ENCODE measurements at regions not wholly inside any gene's neighbourhood (a gene's known extent, or its start where the extent isn't known, plus 50 kb on each side); places are given as distances from the start of the nearest gene placed in this dataset.

- no peaks in the 10 kb centered on the region for H3K9me3 ChIP-seq (ENCODE audit: insufficient read depth, low read length, severe bottlenecking)
- no peak for ATAC-seq (ENCODE audit: insufficient read depth, low read depth)
- TF ChIP-seq EZH2 (IDR thresholded peaks at IDR 0.05; ENCODE audit: borderline replicate concordance, low read depth, low read length, severe bottlenecking) (no peak), CTCF (IDR thresholded peaks at IDR 0.05; ENCODE audit: borderline replicate concordance, extremely low read depth, low read length, poor library complexity, severe bottlenecking) (no peak)
- no peaks in the 10 kb centered on the region for H3K4me1 ChIP-seq (ENCODE audit: insufficient read depth, low read length)
- no peaks in the 10 kb centered on the region for H4K20me1 ChIP-seq (ENCODE audit: insufficient read depth, low read length)
- no peak overlapping the region for H3K9ac ChIP-seq (ENCODE audit: low read depth, low read length)
- no peak overlapping the region for H2AFZ ChIP-seq (ENCODE audit: low read depth, low read length)
- no peaks in the 10 kb centered on the region for H3K36me3 ChIP-seq (ENCODE audit: insufficient read depth, low read length)
- no peaks in the 10 kb centered on the region for H3K27me3 ChIP-seq (ENCODE audit: insufficient read depth, low read length, poor library complexity)
- no peak overlapping the region for H3K4me2 ChIP-seq (ENCODE audit: insufficient read depth, low read length)
- no peaks in the 10 kb centered on the region for H3K79me2 ChIP-seq (ENCODE audit: insufficient read depth, low read length)
- no peak overlapping the region for H3K27ac ChIP-seq (ENCODE audit: low read length)
- DNase-seq: no peak
- H3K4me3 ChIP-seq (ENCODE audit: low read depth in 1 of 2, low read length in 2 of 2): no peak overlapping the region
Observed at GRCh38 chr6:81844686-81845085, 92.2 kb upstream of the TENT5A start.

- H3K4me1 ChIP-seq (ENCODE audit: insufficient read depth, low read length): no peaks in the 10 kb centered on the region
- H4K20me1 ChIP-seq (ENCODE audit: insufficient read depth, low read length): no peaks in the 10 kb centered on the region
- no peak for TF ChIP-seq EZH2 (IDR thresholded peaks at IDR 0.05; ENCODE audit: borderline replicate concordance, low read depth, low read length, severe bottlenecking)
- no peak for TF ChIP-seq CTCF (IDR thresholded peaks at IDR 0.05; ENCODE audit: borderline replicate concordance, extremely low read depth, low read length, poor library complexity, severe bottlenecking)
- H2AFZ ChIP-seq (ENCODE audit: low read depth, low read length): no peak overlapping the region
- H3K4me3 ChIP-seq (ENCODE audit: low read depth in 1 of 2, low read length in 2 of 2): no peak overlapping the region
- no peaks in the 10 kb centered on the region for H3K36me3 ChIP-seq (ENCODE audit: insufficient read depth, low read length)
- no peak overlapping the region for H3K27ac ChIP-seq (ENCODE audit: low read length)
- DNase-seq: no peak
- H3K79me2 ChIP-seq (ENCODE audit: insufficient read depth, low read length): no peaks in the 10 kb centered on the region
- H3K4me2 ChIP-seq (ENCODE audit: insufficient read depth, low read length): no peak overlapping the region
- ATAC-seq (ENCODE audit: insufficient read depth, low read depth): no peak
- no peaks in the 10 kb centered on the region for H3K27me3 ChIP-seq (ENCODE audit: insufficient read depth, low read length, poor library complexity)
- H3K9me3 ChIP-seq (ENCODE audit: insufficient read depth, low read length, severe bottlenecking): no peaks in the 10 kb centered on the region
- no peak overlapping the region for H3K9ac ChIP-seq (ENCODE audit: low read depth, low read length)
Observed at GRCh38 chr6:81843302-81843701, 90.8 kb upstream of the TENT5A start.

- no peak for DNase-seq
- H3K9ac ChIP-seq (ENCODE audit: low read depth, low read length): no peak overlapping the region
- H3K27ac ChIP-seq (ENCODE audit: low read length): no peak overlapping the region
- H2AFZ ChIP-seq (ENCODE audit: low read depth, low read length): no peak overlapping the region
- H3K4me3 ChIP-seq (ENCODE audit: low read depth in 1 of 2, low read length in 2 of 2): no peak overlapping the region
- H3K79me2 ChIP-seq (ENCODE audit: insufficient read depth, low read length): no peaks in the 10 kb centered on the region
- no peak overlapping the region for H3K4me2 ChIP-seq (ENCODE audit: insufficient read depth, low read length)
- ATAC-seq (ENCODE audit: insufficient read depth, low read depth): no peak
- no peaks in the 10 kb centered on the region for H3K27me3 ChIP-seq (ENCODE audit: insufficient read depth, low read length, poor library complexity)
- H3K9me3 ChIP-seq (ENCODE audit: insufficient read depth, low read length, severe bottlenecking): no peaks in the 10 kb centered on the region
- no peaks in the 10 kb centered on the region for H3K36me3 ChIP-seq (ENCODE audit: insufficient read depth, low read length)
- TF ChIP-seq CTCF (IDR thresholded peaks at IDR 0.05; ENCODE audit: borderline replicate concordance, extremely low read depth, low read length, poor library complexity, severe bottlenecking) (no peak), EZH2 (IDR thresholded peaks at IDR 0.05; ENCODE audit: borderline replicate concordance, low read depth, low read length, severe bottlenecking) (no peak)
- no peaks in the 10 kb centered on the region for H4K20me1 ChIP-seq (ENCODE audit: insufficient read depth, low read length)
- H3K4me1 ChIP-seq (ENCODE audit: insufficient read depth, low read length): no peaks in the 10 kb centered on the region
Observed at GRCh38 chr6:81842254-81842653, 89.8 kb upstream of the TENT5A start.

Measured in DND-41 (cell line).